ENCODE measurements at regions not wholly inside any gene's neighbourhood (a gene's known extent, or its start where the extent isn't known, plus 50 kb on each side); places are given as distances from the start of the nearest gene placed in this dataset.

DNA sequence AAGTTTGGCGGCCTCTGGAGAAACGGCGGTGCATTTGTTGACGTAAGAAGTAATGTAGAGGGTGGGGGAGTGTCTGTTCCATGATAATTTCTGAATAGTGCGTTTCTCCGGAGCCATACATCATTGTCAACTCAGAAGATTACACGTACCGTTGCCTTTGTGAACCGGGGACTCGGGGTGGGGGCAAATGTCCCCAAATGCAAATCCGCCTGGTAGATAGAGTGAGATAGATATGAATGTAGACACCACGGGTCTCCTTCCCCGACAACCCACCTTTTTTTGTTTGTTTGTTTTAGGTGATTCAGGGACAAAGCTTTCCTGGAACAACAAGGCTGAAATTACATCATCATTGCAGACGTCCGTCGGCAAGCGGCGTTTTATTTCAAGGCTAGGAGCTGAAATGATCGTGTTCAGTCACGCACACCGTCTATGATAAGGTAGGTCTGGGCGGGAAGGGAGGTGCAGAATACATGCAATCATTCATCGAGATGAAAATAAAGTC is 96.0 kb upstream of the PPP2R3B start:
- TF ChIP-seq, protein P1, sequence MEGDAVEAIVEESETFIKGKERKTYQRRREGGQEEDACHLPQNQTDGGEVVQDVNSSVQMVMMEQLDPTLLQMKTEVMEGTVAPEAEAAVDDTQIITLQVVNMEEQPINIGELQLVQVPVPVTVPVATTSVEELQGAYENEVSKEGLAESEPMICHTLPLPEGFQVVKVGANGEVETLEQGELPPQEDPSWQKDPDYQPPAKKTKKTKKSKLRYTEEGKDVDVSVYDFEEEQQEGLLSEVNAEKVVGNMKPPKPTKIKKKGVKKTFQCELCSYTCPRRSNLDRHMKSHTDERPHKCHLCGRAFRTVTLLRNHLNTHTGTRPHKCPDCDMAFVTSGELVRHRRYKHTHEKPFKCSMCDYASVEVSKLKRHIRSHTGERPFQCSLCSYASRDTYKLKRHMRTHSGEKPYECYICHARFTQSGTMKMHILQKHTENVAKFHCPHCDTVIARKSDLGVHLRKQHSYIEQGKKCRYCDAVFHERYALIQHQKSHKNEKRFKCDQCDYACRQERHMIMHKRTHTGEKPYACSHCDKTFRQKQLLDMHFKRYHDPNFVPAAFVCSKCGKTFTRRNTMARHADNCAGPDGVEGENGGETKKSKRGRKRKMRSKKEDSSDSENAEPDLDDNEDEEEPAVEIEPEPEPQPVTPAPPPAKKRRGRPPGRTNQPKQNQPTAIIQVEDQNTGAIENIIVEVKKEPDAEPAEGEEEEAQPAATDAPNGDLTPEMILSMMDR (IDR thresholded peaks at IDR 0.05; ENCODE audit: low read depth, low read length, poor library complexity, severe bottlenecking): no peak
- no peak for TF ChIP-seq EZH2phosphoT487 (IDR thresholded peaks at IDR 0.05; ENCODE audit: borderline replicate concordance, low read length)
